ENCODE measurements at regions not wholly inside any gene's neighbourhood (a gene's known extent, or its start where the extent isn't known, plus 50 kb on each side); places are given as distances from the start of the nearest gene placed in this dataset.
A peak's percentile ranks its signal among the peaks of the same experiment; 100 is the strongest.
"Not testable (repeated sequence)": the region's sequence is repeated elsewhere in the genome, so short reads cannot be mapped to it uniquely, and the experiment has no call there.

- intact Hi-C loops (cut with micrococcal nuclease) = no loop called here
- H3K4me3 Mint-ChIP-seq = no peak overlapping the region
- peaks cover 3% of the 10 kb centered on the region for H3K27me3 Mint-ChIP-seq (ENCODE audit: low read depth)
- peaks cover 5% of the 10 kb centered on the region for H3K4me1 Mint-ChIP-seq (ENCODE audit: low read depth)
- H3K36me3 Mint-ChIP-seq (ENCODE audit: low read depth) = no peaks in the 10 kb centered on the region
- CTCF ChIA-PET = no interaction called here
- peaks cover 3% of the 10 kb centered on the region for H3K9me3 Mint-ChIP-seq
- no peak for DNase-seq
- no peak overlapping the region for H3K27ac Mint-ChIP-seq
These were observed 114.6 kb downstream of the NBPF12 start for GRCh38 chr1:147052677-147053076.

GRCh38 chr1:147052143-147052542, 114.0 kb downstream of the NBPF12 start:
- Mint-ChIP-seq H3K4me1 (ENCODE audit: low read depth) (peaks cover 7% of the 10 kb centered on the region), H3K27ac (no peak overlapping the region), H3K9me3 (no peaks in the 10 kb centered on the region), H3K4me3 (no peak overlapping the region), H3K36me3 (ENCODE audit: low read depth) (no peaks in the 10 kb centered on the region), H3K27me3 (ENCODE audit: low read depth) (peaks cover 3% of the 10 kb centered on the region)
- CTCF ChIA-PET = no interaction called here
- intact Hi-C loops (cut with micrococcal nuclease) = no loop called here
- no peak for DNase-seq

DNA sequence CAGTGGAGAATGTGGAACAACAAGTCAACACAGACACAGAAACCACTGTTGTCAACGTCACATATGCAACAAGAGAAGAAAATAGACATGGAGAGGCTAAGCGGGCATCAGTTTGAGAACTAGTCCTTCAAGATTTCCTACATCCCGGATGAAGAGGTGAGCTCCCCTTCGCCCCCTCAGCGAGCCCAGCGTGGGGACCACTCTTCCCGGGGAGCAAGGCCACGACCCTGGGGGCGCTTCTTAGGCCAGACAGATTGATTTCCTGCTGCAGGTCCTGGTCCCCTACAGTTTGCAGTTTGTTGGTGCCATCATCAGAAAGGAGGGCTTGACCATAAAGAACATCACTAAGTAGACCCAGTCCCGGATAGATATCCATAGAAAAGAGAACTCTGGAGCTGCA, 113.0 kb downstream of the NBPF12 start:
- Mint-ChIP-seq H3K27me3 (ENCODE audit: low read depth) (no peaks in the 10 kb centered on the region), H3K36me3 (ENCODE audit: low read depth) (no peaks in the 10 kb centered on the region), H3K4me3 (no peak overlapping the region), H3K27ac (no peak overlapping the region), H3K9me3 (no peaks in the 10 kb centered on the region), H3K4me1 (ENCODE audit: low read depth) (peaks cover 17% of the 10 kb centered on the region)
- CTCF ChIA-PET = no interaction called here
- DNase-seq = no peak
- intact Hi-C loops (cut with micrococcal nuclease) = no loop called here

DNA sequence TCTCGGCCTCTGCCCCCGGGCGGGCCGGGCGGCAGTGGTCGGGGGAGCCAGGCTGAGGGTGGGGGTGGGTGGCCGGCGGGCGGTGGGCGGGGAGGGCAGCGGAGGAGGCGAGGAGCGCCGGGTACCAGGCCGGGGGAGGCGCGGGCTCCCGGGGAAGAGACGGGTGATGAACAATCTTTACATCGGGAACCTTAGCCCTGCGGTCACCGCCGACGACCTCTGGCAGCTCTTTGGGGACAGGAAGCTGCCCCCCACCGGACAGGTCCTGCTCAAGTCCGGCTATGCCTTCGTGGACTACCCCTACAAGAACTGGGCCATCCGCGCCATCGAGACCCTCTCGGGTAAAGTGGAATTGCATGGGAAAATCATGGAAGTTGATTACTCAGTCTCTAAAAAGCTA, 112.5 kb downstream of the NBPF12 start:
- H3K4me3 Mint-ChIP-seq = no peak overlapping the region
- H3K27me3 Mint-ChIP-seq (ENCODE audit: low read depth) = no peaks in the 10 kb centered on the region
- no peak for DNase-seq
- H3K9me3 Mint-ChIP-seq = no peaks in the 10 kb centered on the region
- CTCF ChIA-PET = no interaction called here
- H3K27ac Mint-ChIP-seq = no peak overlapping the region
- intact Hi-C loops (cut with micrococcal nuclease) = no loop called here
- H3K36me3 Mint-ChIP-seq (ENCODE audit: low read depth) = no peaks in the 10 kb centered on the region
- H3K4me1 Mint-ChIP-seq (ENCODE audit: low read depth) = peaks cover 22% of the 10 kb centered on the region

DNA sequence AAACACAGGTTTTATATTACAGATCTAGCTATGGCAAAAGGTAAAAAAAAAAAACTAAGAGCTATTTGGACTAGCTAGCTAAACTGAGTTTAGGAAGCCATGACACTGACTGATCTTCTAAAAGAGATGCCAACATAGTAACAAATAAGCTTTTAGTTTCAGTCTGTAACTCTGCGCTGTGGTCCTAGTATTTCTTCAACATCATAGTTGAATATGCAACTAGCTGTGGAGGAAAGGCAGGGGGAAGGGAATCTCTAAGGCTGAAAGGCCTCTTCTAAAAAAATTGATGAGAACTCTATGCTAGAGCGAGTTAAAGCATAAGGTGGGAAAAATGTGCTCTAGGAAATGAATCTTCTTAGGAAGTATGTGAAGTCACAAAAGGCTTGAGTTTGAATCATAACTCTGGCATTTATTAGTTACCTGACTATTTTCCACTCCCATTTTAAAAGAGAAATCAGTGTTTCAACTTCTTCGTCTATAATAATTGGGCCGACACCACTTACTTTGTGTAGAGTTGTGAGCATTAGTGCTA, 108.8 kb downstream of the NBPF12 start:
- H3K4me3 Mint-ChIP-seq = peak overlapping the region; percentile 10
- CTCF ChIA-PET = interaction anchor here (1.7 kb wide), 1 partner anchor 33 kb away, joined by 5 read pairs; no protein-coding TSS in a partner anchor
- H3K9me3 Mint-ChIP-seq; H3K27me3 Mint-ChIP-seq (ENCODE audit: low read depth); DNase-seq; H3K36me3 Mint-ChIP-seq (ENCODE audit: low read depth): not testable (repeated sequence)
- H3K27ac Mint-ChIP-seq = peak overlapping the region; percentile 82
- peaks cover 40% of the 10 kb centered on the region for H3K4me1 Mint-ChIP-seq (ENCODE audit: low read depth)
- intact Hi-C loops (cut with micrococcal nuclease) = loop anchor here (1.0 kb wide), 1 partner anchor 38 kb away; no protein-coding TSS in a partner anchor

- no peaks in the 10 kb centered on the region for H3K9me3 Mint-ChIP-seq
- no peak overlapping the region for H3K4me3 Mint-ChIP-seq
- no peaks in the 10 kb centered on the region for H3K36me3 Mint-ChIP-seq (ENCODE audit: low read depth)
- intact Hi-C loops (cut with micrococcal nuclease) = loop anchor here (1.0 kb wide), 1 partner anchor 39 kb away; no protein-coding TSS in a partner anchor
- H3K27me3 Mint-ChIP-seq (ENCODE audit: low read depth) = no peaks in the 10 kb centered on the region
- H3K4me1 Mint-ChIP-seq (ENCODE audit: low read depth) = peaks cover 40% of the 10 kb centered on the region
- H3K27ac Mint-ChIP-seq = peak overlapping the region; percentile 82
- DNase-seq = no peak
- CTCF ChIA-PET = interaction anchor here (0.6 to 1.7 kb wide), 2 partner anchors 34 to 129 kb away, joined by 3 to 5 read pairs; no protein-coding TSS in a partner anchor
These were observed 108.2 kb downstream of the NBPF12 start for GRCh38 chr1:147046189-147046862.

All from activated naive CD4-positive, alpha-beta T cell treated with anti-CD3 and anti-CD28 coated beads for 36 hours (primary cell).